ENCODE measurements at regions not wholly inside any gene's neighbourhood (a gene's known extent, or its start where the extent isn't known, plus 50 kb on each side); places are given as distances from the start of the nearest gene placed in this dataset.

DNA sequence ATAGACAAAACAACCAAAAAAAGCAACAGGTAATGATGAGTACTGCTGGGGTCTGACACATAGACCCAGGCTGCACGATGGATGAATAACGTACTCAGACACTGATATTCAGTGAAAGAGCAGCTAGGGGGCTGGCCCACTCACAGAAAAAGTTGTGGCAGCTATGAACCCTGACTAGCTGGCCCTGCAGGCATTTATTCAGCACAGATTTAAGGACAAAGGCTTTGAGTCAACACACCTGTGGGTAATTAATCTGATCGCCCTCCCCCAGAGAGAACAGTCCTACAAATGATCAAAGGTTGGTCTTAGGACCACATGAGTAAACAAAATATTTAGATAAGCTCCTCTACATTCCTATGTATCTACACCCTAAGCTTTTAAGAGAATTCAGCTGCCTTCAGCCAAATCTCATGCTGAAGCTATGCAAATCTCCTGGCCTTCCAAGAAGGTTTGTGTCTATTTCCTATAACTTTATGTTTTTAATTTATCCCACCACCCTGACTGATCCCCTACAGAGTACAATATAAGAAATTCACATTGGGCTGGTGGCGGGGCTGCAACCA lies 81.7 kb upstream of the NXT1 start:
- no peaks in the 10 kb centered on the region for H3K79me2 ChIP-seq (replicated peaks; ENCODE audit: insufficient read depth)
- no peak overlapping the region for H3K4me3 ChIP-seq
- H3K27me3 ChIP-seq (ENCODE audit: insufficient read depth) = no peaks in the 10 kb centered on the region
- H3K4me1 Mint-ChIP-seq = 0 out of 3 replicates have a peak, but pooled peaks cover 4% of the 10 kb centered on the region
- H3K9me3 Mint-ChIP-seq = peaks cover 21% of the 10 kb centered on the region
- H3K4me1 ChIP-seq (ENCODE audit: insufficient read depth) = no peaks in the 10 kb centered on the region; the same call in 1 of the 2 replicates
- H3K4me3 Mint-ChIP-seq = no peak overlapping the region
- H3K36me3 ChIP-seq (ENCODE audit: insufficient read depth) = no peaks in the 10 kb centered on the region
- no peaks in the 10 kb centered on the region for H3K9me2 ChIP-seq (ENCODE audit: insufficient read depth)
- H3K4me2 ChIP-seq = no peak overlapping the region
- DNase-seq (ENCODE audit: low spot score) = no peak
- H3K27ac Mint-ChIP-seq = no peak overlapping the region
- H4K20me1 ChIP-seq (replicated peaks; ENCODE audit: insufficient read depth) = no peaks in the 10 kb centered on the region
- no peaks in the 10 kb centered on the region for H3F3A ChIP-seq (replicated peaks; ENCODE audit: low read depth)
- no peak for TF ChIP-seq EZH2 (IDR thresholded peaks at IDR 0.05; ENCODE audit: low read depth, unreplicated experiment)
- TF ChIP-seq, protein P1, sequence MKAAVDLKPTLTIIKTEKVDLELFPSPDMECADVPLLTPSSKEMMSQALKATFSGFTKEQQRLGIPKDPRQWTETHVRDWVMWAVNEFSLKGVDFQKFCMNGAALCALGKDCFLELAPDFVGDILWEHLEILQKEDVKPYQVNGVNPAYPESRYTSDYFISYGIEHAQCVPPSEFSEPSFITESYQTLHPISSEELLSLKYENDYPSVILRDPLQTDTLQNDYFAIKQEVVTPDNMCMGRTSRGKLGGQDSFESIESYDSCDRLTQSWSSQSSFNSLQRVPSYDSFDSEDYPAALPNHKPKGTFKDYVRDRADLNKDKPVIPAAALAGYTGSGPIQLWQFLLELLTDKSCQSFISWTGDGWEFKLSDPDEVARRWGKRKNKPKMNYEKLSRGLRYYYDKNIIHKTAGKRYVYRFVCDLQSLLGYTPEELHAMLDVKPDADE (IDR thresholded peaks at IDR 0.05) = no peak
- TF ChIP-seq, protein P2, sequence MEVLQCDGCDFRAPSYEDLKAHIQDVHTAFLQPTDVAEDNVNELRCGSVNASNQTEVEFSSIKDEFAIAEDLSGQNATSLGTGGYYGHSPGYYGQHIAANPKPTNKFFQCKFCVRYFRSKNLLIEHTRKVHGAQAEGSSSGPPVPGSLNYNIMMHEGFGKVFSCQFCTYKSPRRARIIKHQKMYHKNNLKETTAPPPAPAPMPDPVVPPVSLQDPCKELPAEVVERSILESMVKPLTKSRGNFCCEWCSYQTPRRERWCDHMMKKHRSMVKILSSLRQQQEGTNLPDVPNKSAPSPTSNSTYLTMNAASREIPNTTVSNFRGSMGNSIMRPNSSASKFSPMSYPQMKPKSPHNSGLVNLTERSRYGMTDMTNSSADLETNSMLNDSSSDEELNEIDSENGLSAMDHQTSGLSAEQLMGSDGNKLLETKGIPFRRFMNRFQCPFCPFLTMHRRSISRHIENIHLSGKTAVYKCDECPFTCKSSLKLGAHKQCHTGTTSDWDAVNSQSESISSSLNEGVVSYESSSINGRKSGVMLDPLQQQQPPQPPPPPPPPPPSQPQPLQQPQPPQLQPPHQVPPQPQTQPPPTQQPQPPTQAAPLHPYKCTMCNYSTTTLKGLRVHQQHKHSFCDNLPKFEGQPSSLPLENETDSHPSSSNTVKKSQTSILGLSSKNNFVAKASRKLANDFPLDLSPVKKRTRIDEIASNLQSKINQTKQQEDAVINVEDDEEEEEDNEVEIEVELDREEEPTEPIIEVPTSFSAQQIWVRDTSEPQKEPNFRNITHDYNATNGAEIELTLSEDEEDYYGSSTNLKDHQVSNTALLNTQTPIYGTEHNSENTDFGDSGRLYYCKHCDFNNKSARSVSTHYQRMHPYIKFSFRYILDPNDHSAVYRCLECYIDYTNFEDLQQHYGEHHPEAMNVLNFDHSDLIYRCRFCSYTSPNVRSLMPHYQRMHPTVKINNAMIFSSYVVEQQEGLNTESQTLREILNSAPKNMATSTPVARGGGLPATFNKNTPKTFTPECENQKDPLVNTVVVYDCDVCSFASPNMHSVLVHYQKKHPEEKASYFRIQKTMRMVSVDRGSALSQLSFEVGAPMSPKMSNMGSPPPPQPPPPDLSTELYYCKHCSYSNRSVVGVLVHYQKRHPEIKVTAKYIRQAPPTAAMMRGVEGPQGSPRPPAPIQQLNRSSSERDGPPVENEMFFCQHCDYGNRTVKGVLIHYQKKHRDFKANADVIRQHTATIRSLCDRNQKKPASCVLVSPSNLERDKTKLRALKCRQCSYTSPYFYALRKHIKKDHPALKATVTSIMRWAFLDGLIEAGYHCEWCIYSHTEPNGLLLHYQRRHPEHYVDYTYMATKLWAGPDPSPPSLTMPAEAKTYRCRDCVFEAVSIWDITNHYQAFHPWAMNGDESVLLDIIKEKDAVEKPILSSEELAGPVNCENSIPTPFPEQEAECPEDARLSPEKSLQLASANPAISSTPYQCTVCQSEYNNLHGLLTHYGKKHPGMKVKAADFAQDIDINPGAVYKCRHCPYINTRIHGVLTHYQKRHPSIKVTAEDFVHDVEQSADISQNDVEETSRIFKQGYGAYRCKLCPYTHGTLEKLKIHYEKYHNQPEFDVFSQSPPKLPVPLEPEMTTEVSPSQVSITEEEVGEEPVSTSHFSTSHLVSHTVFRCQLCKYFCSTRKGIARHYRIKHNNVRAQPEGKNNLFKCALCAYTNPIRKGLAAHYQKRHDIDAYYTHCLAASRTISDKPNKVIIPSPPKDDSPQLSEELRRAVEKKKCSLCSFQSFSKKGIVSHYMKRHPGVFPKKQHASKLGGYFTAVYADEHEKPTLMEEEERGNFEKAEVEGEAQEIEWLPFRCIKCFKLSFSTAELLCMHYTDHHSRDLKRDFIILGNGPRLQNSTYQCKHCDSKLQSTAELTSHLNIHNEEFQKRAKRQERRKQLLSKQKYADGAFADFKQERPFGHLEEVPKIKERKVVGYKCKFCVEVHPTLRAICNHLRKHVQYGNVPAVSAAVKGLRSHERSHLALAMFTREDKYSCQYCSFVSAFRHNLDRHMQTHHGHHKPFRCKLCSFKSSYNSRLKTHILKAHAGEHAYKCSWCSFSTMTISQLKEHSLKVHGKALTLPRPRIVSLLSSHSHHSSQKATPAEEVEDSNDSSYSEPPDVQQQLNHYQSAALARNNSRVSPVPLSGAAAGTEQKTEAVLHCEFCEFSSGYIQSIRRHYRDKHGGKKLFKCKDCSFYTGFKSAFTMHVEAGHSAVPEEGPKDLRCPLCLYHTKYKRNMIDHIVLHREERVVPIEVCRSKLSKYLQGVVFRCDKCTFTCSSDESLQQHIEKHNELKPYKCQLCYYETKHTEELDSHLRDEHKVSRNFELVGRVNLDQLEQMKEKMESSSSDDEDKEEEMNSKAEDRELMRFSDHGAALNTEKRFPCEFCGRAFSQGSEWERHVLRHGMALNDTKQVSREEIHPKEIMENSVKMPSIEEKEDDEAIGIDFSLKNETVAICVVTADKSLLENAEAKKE (CRISPR knock-in tag; IDR thresholded peaks at IDR 0.05) = no peak
- TF ChIP-seq ZNF331 (CRISPR knock-in tag; IDR thresholded peaks at IDR 0.05; ENCODE audit: low read depth) = no peak
- TF ChIP-seq ZNF114 (CRISPR knock-in tag; IDR thresholded peaks at IDR 0.05) = no peak
- TF ChIP-seq STAT1 (IDR thresholded peaks at IDR 0.05; ENCODE audit: unreplicated experiment) = no peak
- no peak for TF ChIP-seq NANOG (IDR thresholded peaks at IDR 0.05; ENCODE audit: borderline replicate concordance)
- TF ChIP-seq EZH2phosphoT487 (IDR thresholded peaks at IDR 0.05; ENCODE audit: unreplicated experiment) = no peak
- no peak for TF ChIP-seq POLR2AphosphoS5 (IDR thresholded peaks at IDR 0.05; ENCODE audit: low read depth)
- TF ChIP-seq, protein P3, sequence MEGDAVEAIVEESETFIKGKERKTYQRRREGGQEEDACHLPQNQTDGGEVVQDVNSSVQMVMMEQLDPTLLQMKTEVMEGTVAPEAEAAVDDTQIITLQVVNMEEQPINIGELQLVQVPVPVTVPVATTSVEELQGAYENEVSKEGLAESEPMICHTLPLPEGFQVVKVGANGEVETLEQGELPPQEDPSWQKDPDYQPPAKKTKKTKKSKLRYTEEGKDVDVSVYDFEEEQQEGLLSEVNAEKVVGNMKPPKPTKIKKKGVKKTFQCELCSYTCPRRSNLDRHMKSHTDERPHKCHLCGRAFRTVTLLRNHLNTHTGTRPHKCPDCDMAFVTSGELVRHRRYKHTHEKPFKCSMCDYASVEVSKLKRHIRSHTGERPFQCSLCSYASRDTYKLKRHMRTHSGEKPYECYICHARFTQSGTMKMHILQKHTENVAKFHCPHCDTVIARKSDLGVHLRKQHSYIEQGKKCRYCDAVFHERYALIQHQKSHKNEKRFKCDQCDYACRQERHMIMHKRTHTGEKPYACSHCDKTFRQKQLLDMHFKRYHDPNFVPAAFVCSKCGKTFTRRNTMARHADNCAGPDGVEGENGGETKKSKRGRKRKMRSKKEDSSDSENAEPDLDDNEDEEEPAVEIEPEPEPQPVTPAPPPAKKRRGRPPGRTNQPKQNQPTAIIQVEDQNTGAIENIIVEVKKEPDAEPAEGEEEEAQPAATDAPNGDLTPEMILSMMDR (conservative IDR thresholded peaks at IDR 0.05; ENCODE audit: low read depth in 2 of 2) = no peak
- TF ChIP-seq, protein P4, sequence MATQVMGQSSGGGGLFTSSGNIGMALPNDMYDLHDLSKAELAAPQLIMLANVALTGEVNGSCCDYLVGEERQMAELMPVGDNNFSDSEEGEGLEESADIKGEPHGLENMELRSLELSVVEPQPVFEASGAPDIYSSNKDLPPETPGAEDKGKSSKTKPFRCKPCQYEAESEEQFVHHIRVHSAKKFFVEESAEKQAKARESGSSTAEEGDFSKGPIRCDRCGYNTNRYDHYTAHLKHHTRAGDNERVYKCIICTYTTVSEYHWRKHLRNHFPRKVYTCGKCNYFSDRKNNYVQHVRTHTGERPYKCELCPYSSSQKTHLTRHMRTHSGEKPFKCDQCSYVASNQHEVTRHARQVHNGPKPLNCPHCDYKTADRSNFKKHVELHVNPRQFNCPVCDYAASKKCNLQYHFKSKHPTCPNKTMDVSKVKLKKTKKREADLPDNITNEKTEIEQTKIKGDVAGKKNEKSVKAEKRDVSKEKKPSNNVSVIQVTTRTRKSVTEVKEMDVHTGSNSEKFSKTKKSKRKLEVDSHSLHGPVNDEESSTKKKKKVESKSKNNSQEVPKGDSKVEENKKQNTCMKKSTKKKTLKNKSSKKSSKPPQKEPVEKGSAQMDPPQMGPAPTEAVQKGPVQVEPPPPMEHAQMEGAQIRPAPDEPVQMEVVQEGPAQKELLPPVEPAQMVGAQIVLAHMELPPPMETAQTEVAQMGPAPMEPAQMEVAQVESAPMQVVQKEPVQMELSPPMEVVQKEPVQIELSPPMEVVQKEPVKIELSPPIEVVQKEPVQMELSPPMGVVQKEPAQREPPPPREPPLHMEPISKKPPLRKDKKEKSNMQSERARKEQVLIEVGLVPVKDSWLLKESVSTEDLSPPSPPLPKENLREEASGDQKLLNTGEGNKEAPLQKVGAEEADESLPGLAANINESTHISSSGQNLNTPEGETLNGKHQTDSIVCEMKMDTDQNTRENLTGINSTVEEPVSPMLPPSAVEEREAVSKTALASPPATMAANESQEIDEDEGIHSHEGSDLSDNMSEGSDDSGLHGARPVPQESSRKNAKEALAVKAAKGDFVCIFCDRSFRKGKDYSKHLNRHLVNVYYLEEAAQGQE (IDR thresholded peaks at IDR 0.05; ENCODE audit: unreplicated experiment) = no peak
- no peak for TF ChIP-seq JUNB (IDR thresholded peaks at IDR 0.05; ENCODE audit: unreplicated experiment)
- no peak for TF ChIP-seq CREB1 (CRISPR knock-in tag; IDR thresholded peaks at IDR 0.05; ENCODE audit: low read depth)
- ATAC-seq = no peak
- H3K27me3 Mint-ChIP-seq (ENCODE audit: insufficient read depth, low read depth, poor library complexity) = peaks cover 4% of the 10 kb centered on the region
- H2AFZ ChIP-seq = no peak overlapping the region
- H3K27ac ChIP-seq (ENCODE audit: low read depth) = no peak overlapping the region
- H3K36me3 Mint-ChIP-seq (ENCODE audit: low read depth) = peaks cover 10% of the 10 kb centered on the region
